ENCODE measurements at regions not wholly inside any gene's neighbourhood (a gene's known extent, or its start where the extent isn't known, plus 50 kb on each side); places are given as distances from the start of the nearest gene placed in this dataset.

- no peak for TF ChIP-seq ZBTB49 (CRISPR knock-in tag; IDR thresholded peaks at IDR 0.05; ENCODE audit: borderline replicate concordance)
- no peak for TF ChIP-seq ZNF318 (IDR thresholded peaks at IDR 0.05; ENCODE audit: borderline replicate concordance in 1 of 2, low read depth in 1 of 2)
- TF ChIP-seq ZNF699 (CRISPR knock-in tag; IDR thresholded peaks at IDR 0.05; ENCODE audit: insufficient replicate concordance), result no peak
- no peak for TF ChIP-seq MYC (IDR thresholded peaks at IDR 0.05; ENCODE audit: low read depth, low read length)
- TF ChIP-seq MYC (CRISPR knock-in tag; IDR thresholded peaks at IDR 0.05; ENCODE audit: borderline replicate concordance, low read depth), result no peak
- TF ChIP-seq PATZ1 (CRISPR knock-in tag; IDR thresholded peaks at IDR 0.05; ENCODE audit: borderline replicate concordance), result no peak
Measured at GRCh38 chr3:70749122-70749521, 436.7 kb upstream of the MDFIC2 start (continued).
